AML-193 (cell line): ENCODE measurements at regions not wholly inside any gene's neighbourhood (a gene's known extent, or its start where the extent isn't known, plus 50 kb on each side); places are given as distances from the start of the nearest gene placed in this dataset.

Experiments
- DNase-seq, 2 experiments: peaks; one replicate each; lab custom pipeline; 2025; lab: John Stamatoyannopoulos, UW

GRCh38 chr6:134708079-134708478 is 241.8 kb downstream of the ALDH8A1 start:
- DNase-seq = no peak

- no peak for DNase-seq
Observed at GRCh38 chr6:134707342-134708031, 242.4 kb downstream of the ALDH8A1 start.

- no peak for DNase-seq
Observed at GRCh38 chr6:134706806-134707205, 243.1 kb downstream of the ALDH8A1 start.

GRCh38 chr6:134706153-134706552 is 243.7 kb downstream of the ALDH8A1 start:
- no peak for DNase-seq

GRCh38 chr6:134703206-134703605 is 246.7 kb downstream of the ALDH8A1 start:
- DNase-seq = no peak

GRCh38 chr6:134702279-134702678 is 247.6 kb downstream of the ALDH8A1 start:
- DNase-seq = no peak

- no peak for DNase-seq
Observed at GRCh38 chr6:134701301-134701700, 248.6 kb downstream of the ALDH8A1 start.

- DNase-seq = no peak
Observed at GRCh38 chr6:134698228-134698627, 251.7 kb downstream of the ALDH8A1 start.

- DNase-seq = no peak
Observed at GRCh38 chr6:134692008-134692407, 257.9 kb downstream of the ALDH8A1 start.

- DNase-seq = no peak
Observed at GRCh38 chr6:134691180-134691579, 258.7 kb downstream of the ALDH8A1 start.

GRCh38 chr6:134690048-134690447 is 259.9 kb downstream of the ALDH8A1 start:
- no peak for DNase-seq

- DNase-seq = no peak
Observed at GRCh38 chr6:134689641-134690040, 260.3 kb downstream of the ALDH8A1 start.

- DNase-seq = no peak
Observed at GRCh38 chr6:134689177-134689576, 260.7 kb downstream of the ALDH8A1 start.

- no peak for DNase-seq
Observed at GRCh38 chr6:134686071-134686470, 263.8 kb downstream of the ALDH8A1 start.

GRCh38 chr6:134684423-134684795 is 265.5 kb downstream of the ALDH8A1 start:
- no peak for DNase-seq

- DNase-seq = no peak
Observed at GRCh38 chr6:134683783-134684422, 266.0 kb downstream of the ALDH8A1 start.

GRCh38 chr6:134680433-134680832 is 269.5 kb downstream of the ALDH8A1 start:
- no peak for DNase-seq

GRCh38 chr6:134680021-134680420 is 269.9 kb downstream of the ALDH8A1 start:
- no peak for DNase-seq

- DNase-seq = no peak
Observed at GRCh38 chr6:134678436-134678889, 271.4 kb downstream of the ALDH8A1 start.

GRCh38 chr6:134676307-134677281 is 273.3 kb downstream of the ALDH8A1 start:
- no peak for DNase-seq

GRCh38 chr6:134675110-134676054 is 274.5 kb downstream of the ALDH8A1 start:
- DNase-seq = no peak
